HG03378 (cell line): ENCODE measurements at regions not wholly inside any gene's neighbourhood (a gene's known extent, or its start where the extent isn't known, plus 50 kb on each side); places are given as distances from the start of the nearest gene placed in this dataset.
"Not testable (repeated sequence)": the region's sequence is repeated elsewhere in the genome, so short reads cannot be mapped to it uniquely, and the experiment has no call there.

Experiments
- ATAC-seq: cut with Tn5 transposase; IDR thresholded peaks from one replicate; pipeline ENCODE4 v1.9.1; 2021; ENCODE audit warnings: mild to moderate bottlenecking, moderate library complexity; ENCODE audit not compliant: unreplicated experiment

DNA sequence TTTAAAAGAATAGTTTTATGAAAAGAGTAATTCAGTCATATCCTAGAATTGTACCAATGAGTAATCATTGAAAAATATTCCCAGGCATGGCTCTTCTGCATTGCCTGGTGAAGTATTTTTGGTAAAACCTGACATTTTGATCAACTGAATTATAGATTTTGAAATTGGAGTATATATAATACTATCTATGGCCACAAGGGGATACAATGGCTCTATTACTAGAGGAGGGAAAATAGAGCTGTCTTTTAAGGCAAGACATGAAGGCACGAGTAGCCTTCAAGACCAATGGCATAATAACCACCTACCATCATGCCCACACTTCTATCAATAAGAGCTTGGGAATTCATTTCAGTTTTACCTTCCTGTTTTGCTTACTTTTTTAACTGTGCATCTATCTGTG is 1241.4 kb upstream of the TMEM132C start:
- ATAC-seq = no peak

DNA sequence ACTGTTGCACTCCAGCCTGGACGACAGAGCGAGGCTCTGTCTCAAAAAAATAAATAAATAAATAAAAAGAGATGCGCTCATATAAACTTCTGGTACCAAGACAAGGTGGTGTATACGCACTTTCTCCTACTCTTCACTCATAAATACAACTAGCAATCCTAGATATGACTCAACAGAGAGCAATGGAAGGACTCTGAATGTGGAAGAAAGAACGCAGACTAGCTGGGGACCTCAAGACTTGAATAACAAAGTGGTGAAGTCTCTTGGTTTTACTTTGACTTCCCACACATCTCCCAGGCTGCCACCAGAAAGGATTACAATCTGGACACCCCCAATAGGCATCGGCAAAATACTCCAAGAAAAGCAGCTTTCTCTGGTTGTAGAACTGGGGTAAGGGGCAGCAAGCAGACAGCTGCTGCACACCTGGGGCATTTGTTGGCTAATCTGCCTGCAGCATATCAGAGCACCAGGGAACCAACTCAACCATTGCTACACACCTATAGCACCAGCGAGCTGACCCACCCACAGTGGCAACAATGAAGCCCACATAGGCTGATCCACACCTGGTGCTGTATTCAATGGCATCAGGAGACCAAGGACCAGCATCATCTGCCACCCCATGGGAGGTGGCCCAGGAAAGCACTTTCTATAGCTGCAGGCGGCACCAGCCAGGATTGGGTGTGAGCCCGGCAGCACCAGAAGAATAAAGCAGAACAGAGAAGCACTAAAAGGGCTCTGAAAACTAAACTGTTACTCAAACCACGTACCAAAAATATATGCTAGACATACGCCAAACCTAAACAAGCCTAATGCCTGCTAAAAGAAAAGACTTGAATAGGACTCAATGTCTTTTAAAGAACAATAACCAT is 1231.7 kb upstream of the TMEM132C start:
- ATAC-seq = no peak

DNA sequence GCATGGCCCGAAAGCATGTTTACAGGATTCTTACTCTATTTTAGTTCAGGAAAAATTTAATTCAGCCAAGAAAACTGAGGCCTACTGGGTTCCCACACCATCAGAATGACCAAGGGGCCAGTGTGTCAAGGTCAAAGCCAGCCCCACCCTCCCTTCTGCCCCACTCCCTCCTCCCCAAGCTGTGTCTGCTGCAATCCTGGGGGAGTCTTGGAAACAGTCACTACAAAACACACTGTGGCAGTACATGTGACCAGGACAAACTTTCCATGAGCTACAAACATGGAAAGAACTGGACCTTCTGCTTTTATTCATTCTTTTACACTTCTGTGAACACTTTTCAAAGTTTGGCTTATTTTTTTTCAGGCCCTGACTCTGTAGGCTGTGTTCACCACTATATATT is 1228.8 kb upstream of the TMEM132C start:
- no peak for ATAC-seq

DNA sequence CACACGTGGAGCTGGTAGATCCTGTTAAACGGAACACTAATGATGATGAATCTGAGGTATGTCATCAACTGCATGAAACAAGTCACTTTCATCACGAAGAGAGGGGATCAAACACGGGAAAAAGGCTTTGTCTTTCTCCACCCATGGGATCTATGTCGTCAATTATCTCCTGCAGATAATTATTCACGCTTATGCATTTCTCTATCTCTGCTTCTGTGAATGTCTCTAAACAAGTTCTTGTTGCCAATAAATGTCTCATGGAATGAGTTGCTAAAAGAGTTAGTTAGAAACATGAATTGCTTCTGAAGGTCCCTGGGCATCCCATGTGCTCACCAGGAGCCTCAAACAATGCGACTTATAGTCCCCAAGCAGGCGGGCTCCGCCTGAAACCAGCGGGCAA is 1228.2 kb upstream of the TMEM132C start:
- ATAC-seq = no peak

DNA sequence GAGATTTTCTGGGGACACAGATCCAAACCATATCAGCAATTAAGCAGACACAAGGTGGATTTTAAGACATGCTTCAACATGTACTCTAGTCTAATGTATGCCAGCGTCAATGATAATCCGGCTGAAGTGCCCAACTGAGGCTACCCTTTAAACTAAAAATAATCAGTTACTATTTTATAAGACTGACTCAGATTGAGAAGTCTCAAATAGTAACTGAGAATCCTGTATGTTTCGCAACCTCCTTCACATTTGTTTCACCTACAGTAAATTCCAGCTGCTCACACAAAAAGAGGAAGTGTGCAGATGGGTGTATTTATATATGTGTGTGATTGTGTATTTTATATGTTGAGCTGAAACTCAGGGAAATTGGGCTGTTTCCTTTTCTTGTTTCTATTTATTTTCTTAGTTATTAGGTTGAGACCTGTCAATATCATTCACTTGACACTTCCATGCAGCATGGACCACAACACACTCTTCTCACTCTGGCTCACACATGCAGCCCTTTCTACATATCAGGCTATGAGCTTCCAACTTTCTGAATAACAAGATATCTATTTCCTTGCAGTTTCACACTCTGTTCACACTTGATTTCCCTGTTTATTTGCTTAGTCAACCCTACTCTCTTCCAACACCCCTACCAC is 1224.9 kb upstream of the TMEM132C start:
- peak; percentile 98 for ATAC-seq

DNA sequence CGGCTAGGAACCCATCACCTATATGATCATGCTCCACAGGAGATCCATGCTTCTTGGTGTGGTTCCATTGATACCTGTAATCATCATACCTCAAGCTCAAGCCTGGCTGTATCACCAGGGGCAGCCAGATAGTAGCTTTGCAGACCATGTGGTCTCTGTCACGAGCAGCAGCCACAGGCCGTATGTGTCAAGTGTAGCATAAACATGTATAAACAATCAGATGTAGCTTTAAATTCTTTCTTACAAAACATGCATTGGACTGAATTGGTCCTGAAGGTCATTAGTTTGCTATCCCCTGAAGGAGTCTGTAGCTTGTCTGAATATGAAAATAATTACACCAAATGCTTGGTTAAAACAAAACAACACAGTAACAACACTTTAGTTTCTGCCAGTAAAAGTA is 1223.2 kb upstream of the TMEM132C start:
- no peak for ATAC-seq

DNA sequence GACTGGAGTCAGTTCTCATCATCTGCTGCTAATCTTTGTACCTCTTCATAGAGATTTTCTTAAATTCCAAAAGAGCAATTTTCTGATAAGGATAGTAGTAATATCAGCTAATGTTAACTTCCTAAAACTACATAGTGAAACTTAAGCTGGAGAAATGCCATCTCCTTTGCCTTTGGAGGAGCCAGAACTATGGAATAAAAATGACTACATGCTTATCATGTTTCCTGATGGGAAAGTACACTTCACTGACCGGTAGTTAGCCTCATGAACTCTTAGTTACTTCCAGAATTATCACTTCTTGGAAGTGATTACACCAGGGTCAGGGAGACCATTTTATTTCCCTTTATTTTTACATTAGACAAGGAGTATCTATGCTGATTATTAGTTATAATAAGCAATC is 1222.1 kb upstream of the TMEM132C start:
- no peak for ATAC-seq

DNA sequence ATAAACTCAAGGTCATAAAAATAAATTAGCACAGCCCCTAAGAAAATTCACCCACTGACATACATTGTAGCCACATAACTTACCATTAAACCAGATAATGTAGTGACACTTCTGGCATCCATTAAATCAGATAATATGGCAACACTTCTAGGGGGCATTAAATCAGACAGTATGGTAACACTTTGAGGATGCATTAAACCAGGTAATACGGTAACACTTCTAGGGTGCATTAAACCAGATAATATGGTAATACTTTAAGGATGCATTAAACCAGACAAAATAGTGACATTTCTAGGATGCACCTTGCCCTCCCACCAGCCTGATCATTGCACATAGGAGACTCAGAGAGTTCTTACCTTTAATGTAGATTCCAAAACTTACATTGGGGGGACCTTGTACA is 1220.5 kb upstream of the TMEM132C start:
- no peak for ATAC-seq

DNA sequence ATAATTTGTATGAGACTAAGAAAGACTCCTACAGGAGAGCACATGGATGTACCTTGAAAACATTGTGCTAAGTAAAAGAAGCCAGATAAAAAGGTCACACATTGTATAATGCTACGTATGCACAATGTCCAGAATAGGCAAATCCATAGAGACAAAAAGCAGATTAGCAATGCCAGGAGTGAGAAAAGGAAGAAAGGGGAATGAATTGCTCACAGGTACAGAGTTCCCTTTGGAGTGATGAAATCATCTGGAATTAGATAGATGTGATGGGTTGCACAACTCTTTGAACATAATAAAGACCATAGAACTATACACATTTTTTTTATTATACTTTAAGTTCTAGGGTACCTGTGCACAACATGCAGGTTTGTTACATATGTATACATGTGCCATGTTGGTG is 1218.9 kb upstream of the TMEM132C start:
- ATAC-seq = no peak

DNA sequence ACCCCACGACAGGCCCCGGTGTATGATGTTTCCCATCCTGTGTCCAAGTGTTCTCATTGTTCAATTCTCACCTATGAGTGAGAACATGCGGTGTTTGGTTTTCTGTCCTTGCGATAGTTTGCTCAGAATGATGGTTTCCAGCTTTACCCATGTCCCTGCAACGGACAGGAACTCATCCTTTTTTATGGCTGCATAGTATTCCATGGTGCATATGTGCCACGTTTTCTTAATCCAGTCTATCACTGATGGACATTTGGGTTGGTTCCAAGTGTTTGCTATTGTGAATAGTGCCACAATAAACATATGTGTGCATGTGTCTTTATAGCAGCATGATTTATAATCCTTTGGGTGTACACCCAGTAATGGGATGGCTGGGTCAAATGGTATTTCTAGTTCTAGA is 1218.4 kb upstream of the TMEM132C start:
- ATAC-seq = not testable (repeated sequence)

DNA sequence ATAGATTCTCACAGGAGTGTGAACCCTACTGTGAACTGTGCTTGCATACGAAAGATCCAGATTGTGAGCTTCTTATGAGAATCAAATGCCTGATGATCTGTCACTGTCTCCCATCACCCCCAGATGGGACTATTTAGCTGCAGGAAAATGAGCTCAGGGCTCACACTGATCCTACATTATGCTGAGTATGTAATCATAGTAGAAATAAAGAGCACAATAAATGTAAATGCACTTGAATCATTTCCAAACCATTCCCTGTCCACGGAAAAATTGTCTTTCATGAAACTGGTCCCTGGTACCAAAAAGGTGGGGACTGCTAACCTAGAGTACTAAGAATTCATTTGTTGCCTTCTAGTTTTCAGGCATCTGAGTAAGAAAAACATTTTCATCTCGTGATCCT is 1215.8 kb upstream of the TMEM132C start:
- ATAC-seq = no peak

DNA sequence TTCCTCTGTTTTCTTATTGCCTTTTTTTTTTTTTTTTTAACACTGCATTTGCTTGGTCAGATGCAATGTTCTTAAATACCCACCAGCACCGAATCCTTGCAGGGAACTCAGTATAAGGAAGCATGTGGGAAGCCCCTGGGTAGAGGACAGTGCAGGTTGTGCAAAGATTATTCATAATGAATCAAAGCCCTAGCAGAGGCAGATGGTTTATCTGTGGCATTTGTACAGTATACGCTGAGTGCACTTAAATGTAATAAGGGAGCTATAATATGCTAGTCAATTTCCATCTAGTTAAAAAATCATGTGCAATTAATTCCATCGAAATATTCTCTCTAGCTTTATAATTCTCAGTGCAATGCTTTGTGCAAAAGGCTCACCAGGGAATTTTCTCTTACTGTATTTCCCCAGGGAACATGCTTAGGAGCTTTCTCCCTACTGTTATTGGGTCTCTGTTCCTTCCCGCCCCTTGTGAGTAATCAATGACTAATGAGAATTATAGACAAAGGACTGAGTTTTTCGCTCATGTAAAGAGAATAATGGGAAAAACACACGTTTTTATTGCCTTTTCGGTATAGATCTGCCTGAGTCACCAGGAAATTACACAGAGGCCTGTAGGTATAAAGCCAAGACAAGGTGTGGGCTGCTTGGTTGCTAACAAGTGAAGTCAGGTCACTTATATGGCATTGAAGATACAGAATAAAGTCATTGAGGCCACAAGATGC is 1214.3 kb upstream of the TMEM132C start:
- ATAC-seq = no peak

DNA sequence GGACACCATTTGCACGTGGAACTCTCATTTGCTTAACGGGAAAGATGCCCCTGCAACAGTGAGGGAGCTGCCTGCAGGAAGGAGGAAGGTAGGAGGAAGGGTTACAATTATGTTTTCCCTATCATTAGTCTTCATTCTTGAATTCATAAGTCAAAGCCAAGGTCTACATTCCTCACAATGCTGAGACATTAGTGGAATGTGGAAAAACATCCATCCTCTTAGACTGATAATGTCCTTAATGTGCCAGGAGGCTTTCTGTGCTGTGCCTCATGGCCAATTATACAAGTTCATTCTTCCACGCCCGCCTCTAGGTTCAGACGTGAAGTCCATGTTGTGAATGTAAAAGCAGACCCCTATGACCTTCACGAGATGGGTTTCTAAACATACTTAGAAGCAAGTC is 1212.4 kb upstream of the TMEM132C start:
- ATAC-seq = no peak

DNA sequence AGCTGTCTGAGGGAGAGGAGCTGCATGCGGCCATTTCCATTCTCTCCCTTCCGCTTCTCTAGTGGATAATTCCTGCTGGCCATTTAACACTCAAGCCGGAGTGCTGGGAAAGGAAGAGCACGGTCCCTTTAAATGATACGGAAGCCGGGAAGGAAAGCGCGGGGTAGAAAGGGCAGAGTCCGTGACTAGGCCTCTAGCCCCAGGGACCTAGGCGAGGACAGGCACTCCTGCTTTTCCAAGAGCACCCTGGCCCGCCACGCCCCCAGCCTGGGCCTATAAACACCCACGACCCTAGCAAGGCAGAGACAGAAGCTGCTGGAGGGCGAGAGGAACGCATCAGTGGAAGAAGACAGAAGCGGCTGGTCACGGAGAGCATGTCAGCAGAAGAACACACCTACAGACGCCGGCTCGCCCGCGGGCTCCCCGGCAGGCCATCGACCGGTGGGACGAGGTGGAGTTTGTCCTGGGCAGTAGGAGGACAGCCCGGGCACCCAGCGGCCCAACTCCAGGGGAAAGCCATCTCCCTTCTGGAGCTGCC is 1206.6 kb upstream of the TMEM132C start:
- ATAC-seq = no peak

DNA sequence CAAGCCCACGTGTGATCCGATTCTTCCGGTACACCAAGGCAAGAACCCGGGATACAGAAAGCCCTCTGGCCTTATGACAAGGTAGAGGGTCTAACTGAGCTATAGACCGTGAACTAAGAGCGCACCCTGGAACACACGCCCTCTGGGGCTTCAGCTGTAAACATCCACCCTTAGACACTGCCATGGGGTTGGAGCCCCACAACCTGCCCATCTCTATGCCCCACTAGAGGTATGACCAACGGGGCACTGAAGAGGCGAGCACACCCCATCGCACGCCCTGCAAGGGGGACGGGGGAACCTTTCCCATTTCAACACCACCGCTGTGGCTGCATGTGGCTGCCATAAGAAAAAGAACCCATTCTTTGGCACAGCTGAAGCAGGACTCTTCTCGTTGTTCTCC is 1206.0 kb upstream of the TMEM132C start:
- ATAC-seq = no peak

DNA sequence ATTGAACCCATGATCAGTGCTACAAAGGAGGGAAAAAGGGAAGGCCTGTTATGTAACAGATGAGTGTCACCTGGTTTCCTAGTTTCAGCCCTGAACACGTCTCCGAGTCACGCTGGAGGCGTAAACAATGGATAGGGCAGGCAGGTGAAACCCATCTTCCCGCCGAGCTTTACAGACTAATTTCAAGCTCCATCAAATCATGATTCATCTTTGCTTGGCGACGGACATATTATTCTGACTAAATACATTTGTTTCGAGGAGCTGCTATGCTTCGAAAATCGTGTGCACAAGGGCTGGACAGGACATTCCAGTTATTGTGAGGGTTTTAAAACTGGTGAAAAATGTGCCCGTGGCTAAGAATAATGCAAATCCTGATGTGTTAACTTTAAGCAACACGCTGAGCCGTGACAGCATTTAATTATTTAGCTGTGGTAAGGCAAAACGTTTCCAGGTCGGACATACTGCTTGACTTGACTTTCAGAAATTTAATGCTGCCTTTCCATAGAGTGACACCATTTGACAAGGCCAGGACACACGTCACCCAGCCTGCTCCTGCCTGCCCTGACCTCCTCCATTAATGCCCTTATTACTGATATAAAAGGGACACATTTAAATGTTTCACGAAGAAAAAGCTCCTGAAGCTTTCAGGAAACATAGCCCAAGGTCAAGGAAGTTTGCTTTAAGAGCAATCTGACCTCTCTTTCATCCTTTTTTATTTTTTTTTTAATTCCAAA is 1203.5 kb upstream of the TMEM132C start:
- ATAC-seq = no peak

DNA sequence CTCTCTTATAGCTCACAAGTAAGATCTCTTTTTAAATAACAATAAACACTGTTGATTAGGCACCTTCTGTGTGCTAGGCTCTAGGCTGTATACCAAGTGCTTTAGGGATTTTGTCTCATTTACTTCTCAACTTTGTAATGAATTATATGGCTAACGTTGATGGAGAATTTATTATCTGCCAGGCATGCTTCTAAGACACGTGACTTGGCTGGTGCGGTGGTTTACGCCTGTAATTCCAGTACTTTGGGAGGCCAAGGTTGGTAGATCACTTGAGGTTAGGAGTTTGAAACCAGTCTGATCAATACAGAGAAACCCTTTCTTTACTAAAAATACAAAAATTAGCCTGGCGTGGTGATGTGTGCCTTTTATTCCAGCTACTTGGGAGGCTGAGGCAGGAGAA is 1202.8 kb upstream of the TMEM132C start:
- ATAC-seq = no peak

DNA sequence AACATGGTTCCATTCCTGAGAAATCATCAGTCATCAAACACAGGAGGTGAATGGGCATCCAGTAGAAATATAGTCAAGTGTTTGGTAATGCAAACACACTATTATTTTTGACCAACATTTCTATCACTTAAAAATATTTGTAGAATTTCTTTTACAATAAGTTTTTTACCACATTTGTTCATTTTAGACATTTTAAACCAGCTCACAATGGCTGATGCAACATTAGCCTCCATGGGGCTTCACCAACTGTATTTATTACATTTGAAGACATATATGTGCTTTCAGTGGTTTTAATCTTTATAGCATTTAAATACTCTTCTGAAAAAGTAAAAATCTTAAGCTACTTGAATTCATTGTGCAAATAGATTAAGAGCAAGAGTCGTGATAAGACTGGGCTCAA is 1201.4 kb upstream of the TMEM132C start:
- ATAC-seq = no peak

DNA sequence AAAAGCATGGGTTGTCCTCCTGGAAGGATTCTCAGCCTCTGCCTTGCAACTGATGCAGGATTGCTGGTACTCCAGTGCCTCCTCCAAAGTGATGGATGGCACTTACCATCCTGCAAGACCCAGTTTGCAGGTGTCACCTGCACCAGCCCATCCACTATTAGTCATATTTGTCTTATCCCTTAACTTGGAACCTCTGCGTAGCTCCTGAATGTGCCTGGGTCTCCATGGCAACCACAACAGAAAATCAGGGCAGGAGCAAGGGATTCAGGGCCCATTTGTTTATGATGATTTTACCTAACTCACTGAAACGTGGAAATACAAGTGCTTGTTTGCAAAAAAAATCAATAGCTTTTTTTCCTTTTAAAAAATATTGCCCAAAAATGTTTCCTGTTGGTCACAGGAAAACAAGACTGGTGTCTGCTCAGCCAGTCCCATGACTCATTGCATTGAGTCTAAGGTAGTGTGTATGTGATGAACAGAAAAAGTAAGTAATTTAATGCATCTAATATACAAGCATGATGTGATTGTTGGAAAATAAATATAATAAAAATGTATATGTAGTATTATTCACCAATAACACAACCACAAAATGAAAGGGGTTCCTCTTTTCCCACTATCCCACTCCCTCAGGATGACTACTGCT is 1196.3 kb upstream of the TMEM132C start:
- no peak for ATAC-seq

DNA sequence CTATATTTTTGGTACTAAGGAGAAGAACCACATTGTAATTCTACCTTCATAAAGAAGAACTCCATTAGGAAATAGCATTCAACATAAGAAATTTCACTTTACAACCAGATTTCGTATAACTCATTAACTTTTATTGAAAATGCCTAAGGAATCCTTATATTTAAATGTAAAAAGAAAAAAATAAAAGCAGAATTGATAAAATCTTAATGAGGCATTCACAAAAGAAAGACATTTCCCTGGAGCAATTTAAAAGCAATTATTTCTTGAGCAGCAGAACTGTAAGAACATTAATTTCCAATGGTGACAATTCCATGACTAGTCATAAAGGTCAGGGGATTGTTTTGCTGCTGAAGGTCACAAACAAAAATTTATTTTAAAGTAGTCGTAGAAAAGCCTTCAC is 1192.8 kb upstream of the TMEM132C start:
- ATAC-seq = no peak
